Uterus (tissue), 3 donors: ENCODE measurements at regions not wholly inside any gene's neighbourhood (a gene's known extent, or its start where the extent isn't known, plus 50 kb on each side); places are given as distances from the start of the nearest gene placed in this dataset.

Experiments
- DNase-seq, 2 donors: peaks; one replicate each; pipeline ENCODE4 v3.0.0-alpha.2; 2019 to 2020
- H3K27ac ChIP-seq, 2 donors: fragments of 200-600 bp; sonication (generic); 1 replicate in 1 of 2; 2 replicates in 1 of 2; pipeline ENCODE4 v1.5.1; 2016 to 2018
- H3K27me3 ChIP-seq, 2 donors: fragments of 200-600 bp; sonication (generic); one replicate each; pipeline ENCODE4 v1.5.1; 2018 to 2019; ENCODE audit warnings: control low read depth in 1 of 2
- H3K36me3 ChIP-seq, 2 donors: fragments of 200-600 bp; sonication (generic); one replicate each; pipeline ENCODE4 v1.5.1; 2019; ENCODE audit warnings: control low read depth in 1 of 2
- H3K4me1 ChIP-seq, 2 donors: fragments of 200-600 bp; sonication (generic); one replicate each; pipeline ENCODE4 v1.5.1; 2018 to 2019; ENCODE audit warnings: control low read depth in 1 of 2
- H3K4me3 ChIP-seq, 2 donors: fragments of 200-600 bp; sonication (generic); 1 replicate in 1 of 2; 2 replicates in 1 of 2; pipeline ENCODE4 v1.5.1; 2018 to 2019; ENCODE audit warnings: mild to moderate bottlenecking in 1 of 2
- H3K9me3 ChIP-seq, 2 donors: fragments of 200-600 bp; sonication (generic); one replicate each; pipeline ENCODE4 v1.5.1; 2019; ENCODE audit warnings: control low read depth in 1 of 2
- CTCF ChIP-seq, 4 experiments: fragments of 200-600 bp in 2 of 4; fragments of 450-650 bp in 2 of 4; sonication (generic) in 2 of 4; IDR thresholded peaks; one replicate each; pipeline ENCODE4 v1.5.1; 2016 to 2019; ENCODE audit warnings: antibody characterized with exemption in 4 of 4, mild to moderate bottlenecking in 2 of 4, moderate library complexity in 1 of 4
- POLR2A ChIP-seq, 2 donors: fragments of 450-650 bp; IDR thresholded peaks; one replicate each; pipeline ENCODE4 v1.6.1; 2016; ENCODE audit warnings: antibody characterized with exemption in 2 of 2, mild to moderate bottlenecking in 1 of 2, moderate library complexity in 1 of 2
- intact Hi-C: fragments of 100-400 bp; cut with DNase I; formaldehyde crosslinking; loops from one replicate; pipeline ENCODE4 v1.15.1; 2023; ENCODE audit warnings: low total_unique reads
- donor health status: DM: yes; HTN: yes; CAD: no.

- Histone ChIP-seq H3K36me3 (no peaks in the 10 kb centered on the region), H3K9me3 (no peaks in the 10 kb centered on the region), H3K4me1 (no peaks in the 10 kb centered on the region), H3K27me3 (no peaks in the 10 kb centered on the region), H3K27ac (peak overlapping the region; percentile 24 to 27), H3K4me3 (no peak overlapping the region)
- no peak for TF ChIP-seq POLR2A (IDR thresholded peaks at IDR 0.05)
- no peak for TF ChIP-seq CTCF (IDR thresholded peaks at IDR 0.05)
- intact Hi-C loops = no loop called here
- DNase-seq = no peak
Observed at GRCh38 chr6:142568857-142569597, 267.2 kb downstream of the ADGRG6 start.

DNA sequence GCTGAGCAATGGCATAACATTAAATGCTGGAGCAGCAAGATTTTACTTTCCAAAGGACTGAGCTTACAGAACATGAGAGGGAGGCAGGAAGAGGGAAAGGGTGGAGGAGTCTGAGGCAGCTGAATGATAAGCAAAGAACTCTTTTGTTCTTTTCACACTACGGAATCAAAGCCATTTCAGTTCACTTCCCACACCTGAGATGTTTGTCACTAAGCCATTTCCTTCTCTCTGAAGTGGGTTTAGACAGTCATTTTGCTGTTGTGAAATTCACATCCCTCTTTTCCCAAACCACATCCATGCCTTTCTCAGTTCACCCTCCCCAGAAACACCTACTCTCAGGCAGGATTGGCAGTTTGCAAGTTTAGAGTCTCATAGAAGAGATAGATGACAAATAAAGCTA, 267.9 kb downstream of the ADGRG6 start:
- Histone ChIP-seq H3K27me3 (no peaks in the 10 kb centered on the region), H3K36me3 (no peaks in the 10 kb centered on the region), H3K4me3 (no peak overlapping the region), H3K27ac (no peak overlapping the region), H3K4me1 (no peaks in the 10 kb centered on the region), H3K9me3 (no peaks in the 10 kb centered on the region)
- intact Hi-C loops = no loop called here
- TF ChIP-seq CTCF (IDR thresholded peaks at IDR 0.05) (no peak), POLR2A (IDR thresholded peaks at IDR 0.05) (no peak)
- no peak for DNase-seq

GRCh38 chr6:142570221-142570671, 268.4 kb downstream of the ADGRG6 start:
- Histone ChIP-seq H3K4me3 (no peak overlapping the region), H3K9me3 (no peaks in the 10 kb centered on the region), H3K27ac (no peak overlapping the region), H3K4me1 (no peaks in the 10 kb centered on the region), H3K36me3 (no peaks in the 10 kb centered on the region), H3K27me3 (no peaks in the 10 kb centered on the region)
- TF ChIP-seq CTCF (IDR thresholded peaks at IDR 0.05) = no peak
- TF ChIP-seq POLR2A (IDR thresholded peaks at IDR 0.05) = no peak
- intact Hi-C loops = no loop called here
- no peak for DNase-seq

DNA sequence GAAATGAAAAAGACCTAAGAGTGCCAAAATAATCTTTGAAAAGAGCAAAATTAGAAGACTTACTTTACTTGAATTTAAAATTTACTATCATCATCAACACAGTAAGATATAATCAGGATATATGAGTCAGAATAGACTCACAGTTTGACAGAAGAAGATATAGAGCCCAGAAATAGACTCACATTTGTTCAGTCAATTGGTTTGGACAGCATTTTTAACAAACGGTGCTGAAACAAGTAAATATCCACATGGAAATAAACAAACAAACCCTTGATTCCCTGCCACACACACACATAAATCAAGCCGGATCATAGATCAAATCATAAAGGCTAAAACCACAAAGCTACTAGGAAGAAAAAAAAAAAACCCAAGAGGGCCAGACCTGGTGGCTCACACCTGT, 291.1 kb downstream of the ADGRG6 start:
- Histone ChIP-seq H3K27me3 (no peaks in the 10 kb centered on the region), H3K4me3 (no peak overlapping the region), H3K9me3 (no peaks in the 10 kb centered on the region), H3K4me1 (no peaks in the 10 kb centered on the region), H3K36me3 (no peaks in the 10 kb centered on the region), H3K27ac (no peak overlapping the region)
- no peak for TF ChIP-seq CTCF (IDR thresholded peaks at IDR 0.05)
- no peak for TF ChIP-seq POLR2A (IDR thresholded peaks at IDR 0.05)
- no peak for DNase-seq
- intact Hi-C loops = no loop called here

DNA sequence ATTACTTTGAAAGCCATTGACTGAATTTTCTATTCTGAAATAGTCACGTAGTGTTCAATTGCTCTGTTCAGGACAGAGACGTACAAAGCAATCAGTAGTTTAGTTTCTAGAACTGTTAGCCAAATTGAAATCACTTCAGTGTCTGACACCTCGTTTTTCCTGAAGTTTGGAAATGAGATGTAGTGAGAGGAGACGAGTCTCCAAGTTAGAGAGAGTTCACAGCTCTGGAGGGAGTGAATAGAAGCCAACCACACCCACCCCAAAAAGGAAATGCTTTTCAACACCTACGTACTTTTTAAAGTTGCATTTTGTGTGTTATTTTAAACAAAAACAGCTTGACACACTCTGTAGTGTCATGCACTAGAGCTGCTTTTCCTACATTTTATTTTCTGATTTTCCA, 296.0 kb downstream of the ADGRG6 start:
- no peaks in the 10 kb centered on the region for H3K27me3 ChIP-seq
- DNase-seq = no peak
- no peaks in the 10 kb centered on the region for H3K4me1 ChIP-seq
- no peaks in the 10 kb centered on the region for H3K36me3 ChIP-seq
- no peaks in the 10 kb centered on the region for H3K9me3 ChIP-seq
- intact Hi-C loops = no loop called here
- H3K4me3 ChIP-seq = no peak overlapping the region
- TF ChIP-seq POLR2A (IDR thresholded peaks at IDR 0.05) = no peak
- no peak for TF ChIP-seq CTCF (IDR thresholded peaks at IDR 0.05)
- no peak overlapping the region for H3K27ac ChIP-seq
